ENCODE measurements at regions not wholly inside any gene's neighbourhood (a gene's known extent, or its start where the extent isn't known, plus 50 kb on each side); places are given as distances from the start of the nearest gene placed in this dataset.

DNA sequence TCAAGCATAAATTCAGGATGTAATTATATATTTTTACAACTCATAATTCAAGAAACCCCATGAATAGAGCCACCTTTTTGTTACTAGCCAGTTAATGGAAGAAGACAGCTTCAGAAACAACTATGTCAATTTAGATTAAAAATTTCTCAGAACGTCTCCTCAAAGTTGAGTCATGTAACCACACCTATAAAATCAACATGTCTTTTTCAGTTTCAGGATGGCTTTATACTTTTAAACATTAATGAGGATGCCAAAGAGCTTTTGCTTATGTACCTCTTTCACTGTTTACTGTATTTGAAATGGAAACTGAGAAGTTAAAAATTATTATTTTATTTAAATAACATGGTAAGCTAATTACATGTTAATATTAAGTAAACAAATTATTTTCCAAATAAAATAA, 280.1 kb downstream of the PTH2R start:
- TF ChIP-seq, protein P1, sequence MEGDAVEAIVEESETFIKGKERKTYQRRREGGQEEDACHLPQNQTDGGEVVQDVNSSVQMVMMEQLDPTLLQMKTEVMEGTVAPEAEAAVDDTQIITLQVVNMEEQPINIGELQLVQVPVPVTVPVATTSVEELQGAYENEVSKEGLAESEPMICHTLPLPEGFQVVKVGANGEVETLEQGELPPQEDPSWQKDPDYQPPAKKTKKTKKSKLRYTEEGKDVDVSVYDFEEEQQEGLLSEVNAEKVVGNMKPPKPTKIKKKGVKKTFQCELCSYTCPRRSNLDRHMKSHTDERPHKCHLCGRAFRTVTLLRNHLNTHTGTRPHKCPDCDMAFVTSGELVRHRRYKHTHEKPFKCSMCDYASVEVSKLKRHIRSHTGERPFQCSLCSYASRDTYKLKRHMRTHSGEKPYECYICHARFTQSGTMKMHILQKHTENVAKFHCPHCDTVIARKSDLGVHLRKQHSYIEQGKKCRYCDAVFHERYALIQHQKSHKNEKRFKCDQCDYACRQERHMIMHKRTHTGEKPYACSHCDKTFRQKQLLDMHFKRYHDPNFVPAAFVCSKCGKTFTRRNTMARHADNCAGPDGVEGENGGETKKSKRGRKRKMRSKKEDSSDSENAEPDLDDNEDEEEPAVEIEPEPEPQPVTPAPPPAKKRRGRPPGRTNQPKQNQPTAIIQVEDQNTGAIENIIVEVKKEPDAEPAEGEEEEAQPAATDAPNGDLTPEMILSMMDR (IDR thresholded peaks at IDR 0.05): no peak
- TF ChIP-seq, protein P2, sequence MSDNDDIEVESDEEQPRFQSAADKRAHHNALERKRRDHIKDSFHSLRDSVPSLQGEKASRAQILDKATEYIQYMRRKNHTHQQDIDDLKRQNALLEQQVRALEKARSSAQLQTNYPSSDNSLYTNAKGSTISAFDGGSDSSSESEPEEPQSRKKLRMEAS (IDR thresholded peaks at IDR 0.05; ENCODE audit: low read depth): no peak
- TF ChIP-seq EZH2phosphoT487 (IDR thresholded peaks at IDR 0.05; ENCODE audit: borderline replicate concordance, low read depth) (no peak), YY1 (IDR thresholded peaks at IDR 0.05; ENCODE audit: low read depth) (no peak), POLR2AphosphoS5 (IDR thresholded peaks at IDR 0.05; ENCODE audit: low read depth, low read length) (no peak), USF1 (IDR thresholded peaks at IDR 0.05; ENCODE audit: borderline replicate concordance, low read depth) (no peak), TEAD4 (IDR thresholded peaks at IDR 0.05; ENCODE audit: borderline replicate concordance, insufficient read depth) (no peak), MXI1 (IDR thresholded peaks at IDR 0.05; ENCODE audit: low read depth, low read length) (no peak), RAD21 (IDR thresholded peaks at IDR 0.05; ENCODE audit: low read length) (no peak), RFX5 (IDR thresholded peaks at IDR 0.05; ENCODE audit: low read length) (no peak), SIN3A (IDR thresholded peaks at IDR 0.05; ENCODE audit: borderline replicate concordance, low read depth, low read length) (no peak), EP300 (IDR thresholded peaks at IDR 0.05; ENCODE audit: borderline replicate concordance in 1 of 2, low read depth in 1 of 2, low read length in 1 of 2) (no peak)

Measured in SK-N-SH (cell line).